HCT116 (cell line): ENCODE measurements at regions not wholly inside any gene's neighbourhood (a gene's known extent, or its start where the extent isn't known, plus 50 kb on each side); places are given as distances from the start of the nearest gene placed in this dataset.

Source experiments
- CEBPB ChIP-seq: IDR thresholded peaks from 2 replicates; pipeline ENCODE4 v1.6.1; 2012; ENCODE audit warnings: low read depth
- EZH2phosphoT487 ChIP-seq: fragments of 200-600 bp; IDR thresholded peaks from 2 replicates; pipeline ENCODE4 v1.6.1; 2018; ENCODE audit warnings: antibody characterized with exemption, borderline replicate concordance
- JUND ChIP-seq: IDR thresholded peaks from 2 replicates; pipeline ENCODE4 v1.6.1; 2012
- POLR2A ChIP-seq: IDR thresholded peaks from 2 replicates; pipeline ENCODE4 v1.7.0; 2011; ENCODE audit warnings: borderline replicate concordance; ENCODE audit not compliant: insufficient read depth, insufficient read length; ENCODE audit errors: extremely low read depth
- REST ChIP-seq: IDR thresholded peaks from 2 replicates; pipeline ENCODE4 v1.6.1; 2012; ENCODE audit warnings: low read depth
- SP1 ChIP-seq: IDR thresholded peaks from 2 replicates; pipeline ENCODE4 v1.6.1; 2012; ENCODE audit warnings: low read depth
- ZNF274 ChIP-seq: fragments of 200-500 bp; sonication (Bioruptor generic); IDR thresholded peaks from 2 replicates; pipeline ENCODE4 v1.6.1; 2014; ENCODE audit warnings: mild to moderate bottlenecking, low read depth, low read length, inconsistent platforms
- TF ChIP-seq, protein P1 (sequence below), 3 experiments: fragments of 200-600 bp in 1 of 3; sonication (generic) in 1 of 3; IDR thresholded peaks in 2 of 3; conservative IDR thresholded peaks in 1 of 3; 2 replicates each; pipeline ENCODE4 v1.5.1; 2012 to 2017; ENCODE audit warnings: low read depth in 2 of 3, low read length in 2 of 3, antibody characterized with exemption in 1 of 3, borderline replicate concordance in 1 of 3, control low read depth in 1 of 3, mild to moderate bottlenecking in 1 of 3, mixed read lengths in 1 of 3, mixed run types in 1 of 3, moderate library complexity in 1 of 3; ENCODE audit not compliant: insufficient read depth in 1 of 3

DNA sequence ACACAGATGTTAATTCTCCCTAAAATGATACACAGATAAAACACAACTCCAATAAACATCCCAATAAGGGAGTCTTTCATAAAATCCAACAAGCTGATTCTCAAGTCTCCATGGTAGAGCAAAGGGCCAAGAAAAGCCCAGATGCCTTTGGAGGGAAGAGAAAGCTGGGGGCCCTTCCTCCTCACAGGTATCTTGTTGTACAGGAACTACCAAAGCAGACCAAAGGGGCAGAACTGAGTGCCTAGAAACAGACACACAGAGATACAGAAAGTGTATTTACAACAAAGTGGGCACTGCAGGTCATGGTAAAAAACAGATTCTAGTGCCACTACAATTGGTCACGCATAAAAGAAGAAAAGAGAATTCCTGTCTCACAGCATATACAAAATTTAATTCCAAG, 87.2 kb upstream of the NSMCE3 start:
- TF ChIP-seq POLR2A (no peak), CEBPB (no peak), REST (no peak), SP1 (no peak), EZH2phosphoT487 (no peak), ZNF274 (no peak), JUND (no peak)
- TF ChIP-seq, protein P1, sequence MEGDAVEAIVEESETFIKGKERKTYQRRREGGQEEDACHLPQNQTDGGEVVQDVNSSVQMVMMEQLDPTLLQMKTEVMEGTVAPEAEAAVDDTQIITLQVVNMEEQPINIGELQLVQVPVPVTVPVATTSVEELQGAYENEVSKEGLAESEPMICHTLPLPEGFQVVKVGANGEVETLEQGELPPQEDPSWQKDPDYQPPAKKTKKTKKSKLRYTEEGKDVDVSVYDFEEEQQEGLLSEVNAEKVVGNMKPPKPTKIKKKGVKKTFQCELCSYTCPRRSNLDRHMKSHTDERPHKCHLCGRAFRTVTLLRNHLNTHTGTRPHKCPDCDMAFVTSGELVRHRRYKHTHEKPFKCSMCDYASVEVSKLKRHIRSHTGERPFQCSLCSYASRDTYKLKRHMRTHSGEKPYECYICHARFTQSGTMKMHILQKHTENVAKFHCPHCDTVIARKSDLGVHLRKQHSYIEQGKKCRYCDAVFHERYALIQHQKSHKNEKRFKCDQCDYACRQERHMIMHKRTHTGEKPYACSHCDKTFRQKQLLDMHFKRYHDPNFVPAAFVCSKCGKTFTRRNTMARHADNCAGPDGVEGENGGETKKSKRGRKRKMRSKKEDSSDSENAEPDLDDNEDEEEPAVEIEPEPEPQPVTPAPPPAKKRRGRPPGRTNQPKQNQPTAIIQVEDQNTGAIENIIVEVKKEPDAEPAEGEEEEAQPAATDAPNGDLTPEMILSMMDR (IDR thresholded peaks at IDR 0.05 in 2 of 3, conservative IDR thresholded peaks at IDR 0.05 in 1 of 3; ENCODE audit: borderline replicate concordance in 1 of 3, insufficient read depth in 1 of 3, low read depth in 2 of 3, low read length in 2 of 3), result no peak
